Mesenchymal stem cell (in vitro differentiated cells and primary cell): ENCODE measurements at regions not wholly inside any gene's neighbourhood (a gene's known extent, or its start where the extent isn't known, plus 50 kb on each side); places are given as distances from the start of the nearest gene placed in this dataset.

Experiments used
- DNase-seq: peaks from one replicate; pipeline ENCODE4 v3.0.0-alpha.2; 2013
- H2AFZ ChIP-seq: one replicate; pipeline ENCODE4 v1.6.1; 2013; ENCODE audit warnings: low read depth, mild to moderate bottlenecking, control low read depth, inconsistent platforms, low read length, moderate library complexity
- H2AK5ac ChIP-seq: 2 replicates; pipeline ENCODE4 v1.6.1; 2013; ENCODE audit warnings: low read length, moderate library complexity, mild to moderate bottlenecking, inconsistent platforms; ENCODE audit not compliant: severe bottlenecking
- H2BK120ac ChIP-seq: one replicate; pipeline ENCODE4 v1.6.1; 2013; ENCODE audit warnings: low read depth, mild to moderate bottlenecking, inconsistent platforms, low read length, moderate library complexity
- H2BK12ac ChIP-seq, 2 experiments: one replicate each; pipeline ENCODE4 v1.6.1; 2013; ENCODE audit warnings: inconsistent platforms in 2 of 2, low read length in 2 of 2, mild to moderate bottlenecking in 2 of 2, moderate library complexity in 2 of 2, control low read depth in 1 of 2
- H2BK15ac ChIP-seq: one replicate; pipeline ENCODE4 v1.6.1; 2013; ENCODE audit warnings: mild to moderate bottlenecking, low read depth, inconsistent platforms; ENCODE audit not compliant: poor library complexity, severe bottlenecking
- H2BK5ac ChIP-seq: 2 replicates; pipeline ENCODE4 v1.6.1; 2013; ENCODE audit warnings: low read depth, mild to moderate bottlenecking, low read length, control low read depth, inconsistent platforms; ENCODE audit not compliant: poor library complexity, severe bottlenecking
- H3K14ac ChIP-seq, 2 experiments: one replicate each; pipeline ENCODE4 v1.6.1; 2013; ENCODE audit warnings: inconsistent platforms in 2 of 2, low read length in 2 of 2, control low read depth in 1 of 2, mild to moderate bottlenecking in 1 of 2, moderate library complexity in 1 of 2
- H3K18ac ChIP-seq, 2 experiments: one replicate each; pipeline ENCODE4 v1.6.1; 2013; ENCODE audit warnings: inconsistent platforms in 2 of 2, low read length in 2 of 2, control low read depth in 1 of 2, low read depth in 1 of 2, mild to moderate bottlenecking in 1 of 2
- H3K23ac ChIP-seq, 2 experiments: one replicate each; pipeline ENCODE4 v1.6.1; 2013; ENCODE audit warnings: inconsistent platforms in 2 of 2, low read length in 2 of 2, mild to moderate bottlenecking in 2 of 2, moderate library complexity in 2 of 2, control low read depth in 1 of 2
- H3K27ac ChIP-seq: 2 replicates; pipeline ENCODE4 v1.5.1; 2013; ENCODE audit warnings: mild to moderate bottlenecking, moderate library complexity, low read length, control low read depth, inconsistent platforms; ENCODE audit not compliant: poor library complexity, severe bottlenecking
- H3K27me3 ChIP-seq, 2 experiments: 2 replicates each; pipeline versions ENCODE4 v1.6.1 to v1.7.0; 2013; ENCODE audit warnings: low read length in 2 of 2, mild to moderate bottlenecking in 2 of 2, moderate library complexity in 2 of 2, control low read depth in 1 of 2, inconsistent platforms in 1 of 2; ENCODE audit not compliant: control insufficient read depth in 1 of 2, insufficient read depth in 1 of 2
- H3K36me3 ChIP-seq, 2 experiments: 2 replicates each; pipeline versions ENCODE4 v1.6.1 to v1.7.0; 2013; ENCODE audit warnings: low read length in 2 of 2, control low read depth in 1 of 2, inconsistent platforms in 1 of 2, low read depth in 1 of 2, mild to moderate bottlenecking in 1 of 2; ENCODE audit not compliant: insufficient read depth in 2 of 2, control insufficient read depth in 1 of 2
- H3K4ac ChIP-seq, 2 experiments: one replicate each; pipeline ENCODE4 v1.6.1; 2013; ENCODE audit warnings: inconsistent platforms in 2 of 2, low read length in 2 of 2, mild to moderate bottlenecking in 2 of 2, moderate library complexity in 2 of 2, control low read depth in 1 of 2, low read depth in 1 of 2
- H3K4me1 ChIP-seq: 2 replicates; pipeline ENCODE4 v1.6.1; 2013; ENCODE audit warnings: low read depth, low read length, control low read depth; ENCODE audit not compliant: control insufficient read depth, insufficient read depth
- H3K4me2 ChIP-seq: 2 replicates; pipeline ENCODE4 v1.6.1; 2013; ENCODE audit warnings: low read length, mild to moderate bottlenecking, inconsistent platforms; ENCODE audit not compliant: poor library complexity, severe bottlenecking
- H3K4me3 ChIP-seq, 2 experiments: 2 replicates each; pipeline versions ENCODE4 v1.5.1 to v1.7.0; 2013; ENCODE audit warnings: low read length in 2 of 2, mild to moderate bottlenecking in 2 of 2, control low read depth in 1 of 2, low read depth in 1 of 2; ENCODE audit not compliant: insufficient read depth in 1 of 2
- H3K79me1 ChIP-seq: replicated peaks from 2 replicates; pipeline ENCODE4 v1.6.1; 2013; ENCODE audit warnings: mild to moderate bottlenecking, control low read depth, low read length, inconsistent platforms; ENCODE audit not compliant: poor library complexity, severe bottlenecking
- H3K9ac ChIP-seq: 2 replicates; pipeline ENCODE4 v1.7.0; 2013; ENCODE audit warnings: mild to moderate bottlenecking, low read length, moderate library complexity
- H3K9me3 ChIP-seq: 2 replicates; pipeline ENCODE4 v1.7.0; 2013; ENCODE audit warnings: mild to moderate bottlenecking, low read length; ENCODE audit not compliant: control insufficient read depth
- H4K8ac ChIP-seq: one replicate; pipeline ENCODE4 v1.6.1; 2013; ENCODE audit warnings: inconsistent platforms, mild to moderate bottlenecking, low read length, moderate library complexity
- H4K91ac ChIP-seq: one replicate; pipeline ENCODE4 v1.6.1; 2013; ENCODE audit warnings: mild to moderate bottlenecking, low read length, inconsistent platforms
- WGBS: methylation state at CpG from one replicate; pipeline ENCODE4 v1.1.7; 2013; ENCODE audit warnings: mixed read lengths; 5-methylcytosine and 5-hydroxymethylcytosine counted together

DNA sequence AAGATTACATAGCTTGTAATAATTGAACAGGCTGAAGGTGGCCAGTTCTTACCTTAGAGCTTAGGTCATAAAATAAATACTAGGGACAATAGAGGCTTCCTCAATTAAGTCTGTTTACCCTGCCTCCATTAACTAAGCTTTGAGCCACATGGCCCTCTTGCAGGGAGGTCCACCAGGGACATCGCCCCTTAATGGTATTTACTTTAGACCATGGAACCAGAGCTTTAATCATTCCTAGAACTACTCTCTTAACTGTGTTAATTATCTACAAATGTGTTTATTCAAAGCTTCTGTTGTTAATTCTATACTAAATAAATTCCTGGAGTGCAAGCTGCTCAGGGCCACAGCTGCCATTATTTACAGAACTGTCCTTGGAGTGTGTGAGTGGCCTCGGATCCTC, 1402.2 kb downstream of the NLGN4Y start:
- H4K8ac ChIP-seq, result no peak overlapping the region
- H2BK5ac ChIP-seq, result no peak overlapping the region
- H3K4me3 ChIP-seq, result no peak overlapping the region
- WGBS, result 22% methylated on average over 2 of the region's 2 CpGs
- H2BK120ac ChIP-seq, result no peak overlapping the region
- DNase-seq, result no peak
- H3K23ac ChIP-seq, result no peak overlapping the region
- H3K4ac ChIP-seq, result no peak overlapping the region
- peaks cover 3% of the 10 kb centered on the region for H3K4me1 ChIP-seq
- no peak overlapping the region for H3K18ac ChIP-seq
- no peak overlapping the region for H2AFZ ChIP-seq
- H2BK12ac ChIP-seq, result no peak overlapping the region
- no peak overlapping the region for H2BK15ac ChIP-seq
- H3K4me2 ChIP-seq, result no peak overlapping the region
- no peak overlapping the region for H4K91ac ChIP-seq
- H3K27ac ChIP-seq, result no peak overlapping the region
- H3K36me3 ChIP-seq, result no peaks in the 10 kb centered on the region
- H3K9me3 ChIP-seq, result no peaks in the 10 kb centered on the region
- H3K9ac ChIP-seq, result no peak overlapping the region
- H3K14ac ChIP-seq, result no peak overlapping the region
- no peaks in the 10 kb centered on the region for H3K79me1 ChIP-seq
- no peaks in the 10 kb centered on the region for H3K27me3 ChIP-seq
- H2AK5ac ChIP-seq, result no peak overlapping the region

GRCh38 chrY:15938791-15939190, 1414.5 kb downstream of the NLGN4Y start:
- no peak overlapping the region for H3K14ac ChIP-seq
- DNase-seq, result no peak
- no peak overlapping the region for H3K4ac ChIP-seq
- no peak overlapping the region for H2AK5ac ChIP-seq
- no peaks in the 10 kb centered on the region for H3K4me1 ChIP-seq
- H2BK120ac ChIP-seq, result no peak overlapping the region
- no peak overlapping the region for H2AFZ ChIP-seq
- no peaks in the 10 kb centered on the region for H3K9me3 ChIP-seq
- H3K27me3 ChIP-seq, result no peaks in the 10 kb centered on the region
- H3K4me3 ChIP-seq, result no peak overlapping the region
- no peak overlapping the region for H3K23ac ChIP-seq
- H3K18ac ChIP-seq, result no peak overlapping the region
- no peak overlapping the region for H2BK12ac ChIP-seq
- H3K27ac ChIP-seq, result no peak overlapping the region
- no peak overlapping the region for H3K9ac ChIP-seq
- no peak overlapping the region for H2BK15ac ChIP-seq
- H2BK5ac ChIP-seq, result no peak overlapping the region
- no peak overlapping the region for H4K8ac ChIP-seq
- no peak overlapping the region for H3K4me2 ChIP-seq
- H3K79me1 ChIP-seq, result no peaks in the 10 kb centered on the region
- no peak overlapping the region for H4K91ac ChIP-seq
- no peaks in the 10 kb centered on the region for H3K36me3 ChIP-seq

GRCh38 chrY:15951041-15951440, 1426.7 kb downstream of the NLGN4Y start:
- Histone ChIP-seq H3K14ac (no peak overlapping the region), H3K4me1 (no peaks in the 10 kb centered on the region), H2BK15ac (no peak overlapping the region), H3K9me3 (no peaks in the 10 kb centered on the region), H3K4me3 (no peak overlapping the region), H4K91ac (no peak overlapping the region), H3K27ac (no peak overlapping the region), H4K8ac (no peak overlapping the region), H3K27me3 (no peaks in the 10 kb centered on the region), H2AK5ac (no peak overlapping the region), H2AFZ (peak overlapping the region; percentile 14), H2BK12ac (no peak overlapping the region), H2BK5ac (no peak overlapping the region), H2BK120ac (no peak overlapping the region), H3K18ac (no peak overlapping the region), H3K23ac (no peak overlapping the region), H3K79me1 (no peaks in the 10 kb centered on the region), H3K36me3 (no peaks in the 10 kb centered on the region), H3K4ac (no peak overlapping the region), H3K9ac (no peak overlapping the region), H3K4me2 (no peak overlapping the region)
- peak; percentile 29 for DNase-seq
- 40% methylated on average over 3 of the region's 4 CpGs for WGBS

DNA sequence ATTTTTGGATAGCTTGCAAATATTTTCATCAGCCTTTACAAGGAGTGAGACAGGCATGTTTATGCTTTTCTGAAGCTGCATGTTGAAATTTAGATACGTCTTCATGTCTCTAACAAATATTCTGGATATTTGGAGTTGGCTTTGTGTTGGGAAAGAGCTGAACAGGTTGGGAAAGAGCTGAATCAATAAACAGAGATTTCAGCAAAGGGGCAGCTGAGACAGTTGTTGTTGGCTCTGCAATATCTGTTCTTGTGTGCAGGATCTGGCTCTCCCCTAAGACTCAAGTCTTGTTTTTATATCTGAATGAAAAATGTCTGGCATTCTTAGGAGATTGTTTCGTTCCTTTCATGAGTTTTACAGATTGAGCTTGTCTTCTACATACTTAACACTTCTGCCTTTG, 1444.5 kb downstream of the NLGN4Y start:
- Histone ChIP-seq H2BK15ac (no peak overlapping the region), H3K4ac (no peak overlapping the region), H3K23ac (no peak overlapping the region), H3K27me3 (no peaks in the 10 kb centered on the region), H2BK5ac (no peak overlapping the region), H2AFZ (no peak overlapping the region), H2AK5ac (no peak overlapping the region), H4K91ac (no peak overlapping the region), H3K4me1 (no peaks in the 10 kb centered on the region), H3K14ac (no peak overlapping the region), H3K9ac (no peak overlapping the region), H3K79me1 (no peaks in the 10 kb centered on the region), H3K9me3 (no peaks in the 10 kb centered on the region), H3K36me3 (no peaks in the 10 kb centered on the region), H3K4me2 (no peak overlapping the region), H4K8ac (no peak overlapping the region), H3K27ac (no peak overlapping the region), H3K18ac (no peak overlapping the region), H2BK120ac (no peak overlapping the region), H3K4me3 (no peak overlapping the region), H2BK12ac (no peak overlapping the region)
- DNase-seq, result no peak
- 88% methylated on average over 1 of the region's 2 CpGs for WGBS
